Thoracic aorta (tissue), 2 donors: ENCODE measurements at regions not wholly inside any gene's neighbourhood (a gene's known extent, or its start where the extent isn't known, plus 50 kb on each side); places are given as distances from the start of the nearest gene placed in this dataset.

ENCODE experiments used
- ATAC-seq: fragments of 150-250 bp; one replicate; pipeline ENCODE4 v1.8.0; 2017; ENCODE audit warnings: low read depth; ENCODE audit not compliant: insufficient number of reproducible peaks, low FRiP score
- DNase-seq: peaks from one replicate; pipeline ENCODE4 v3.0.0-alpha.2; 2020; ENCODE audit warnings: low spot score
- H3K27ac ChIP-seq, 2 donors: fragments of 200-600 bp; sonication (generic); 1 replicate in 1 of 2; 2 replicates in 1 of 2; pipeline ENCODE4 v1.5.1; 2016; ENCODE audit warnings: mild to moderate bottlenecking in 2 of 2, moderate library complexity in 2 of 2
- H3K27me3 ChIP-seq: fragments of 200-600 bp; sonication (generic); replicated peaks from 2 replicates; pipeline ENCODE4 v1.6.0; 2016; ENCODE audit warnings: mild to moderate bottlenecking; ENCODE audit not compliant: insufficient read depth
- H3K36me3 ChIP-seq: fragments of 200-600 bp; sonication (generic); one replicate; pipeline ENCODE4 v1.5.1; 2016
- H3K4me1 ChIP-seq, 2 donors: fragments of 200-600 bp; sonication (generic); 1 replicate in 1 of 2; 2 replicates in 1 of 2; pipeline versions ENCODE4 v1.5.1 to v1.6.0; 2016; ENCODE audit warnings: low read depth in 2 of 2, mild to moderate bottlenecking in 1 of 2; ENCODE audit not compliant: control insufficient read depth in 1 of 2
- H3K4me3 ChIP-seq: fragments of 200-600 bp; sonication (generic); 2 replicates; pipeline ENCODE4 v1.5.1; 2016; ENCODE audit warnings: mild to moderate bottlenecking
- H3K9me3 ChIP-seq: fragments of 200-600 bp; sonication (generic); 2 replicates; pipeline ENCODE4 v1.5.1; 2016
- CTCF ChIP-seq: fragments of 200-600 bp; sonication (generic); IDR thresholded peaks from one replicate; pipeline ENCODE4 v1.5.1; 2019; ENCODE audit warnings: antibody characterized with exemption

- Histone ChIP-seq H3K9me3 (no peaks in the 10 kb centered on the region), H3K27ac (no peak overlapping the region), H3K36me3 (no peaks in the 10 kb centered on the region), H3K27me3 (no peaks in the 10 kb centered on the region), H3K4me1 (peaks cover 0 to 4% of the 10 kb centered on the region in 2 donors), H3K4me3 (no peak overlapping the region)
- TF ChIP-seq CTCF = no peak
- no peak for ATAC-seq
- no peak for DNase-seq
Observed at GRCh38 chr4:175930471-175930870, 118.4 kb upstream of the GPM6A start.

GRCh38 chr4:175932116-175932515 lies 120.1 kb upstream of the GPM6A start:
- no peak for TF ChIP-seq CTCF
- Histone ChIP-seq H3K36me3 (no peaks in the 10 kb centered on the region), H3K9me3 (no peaks in the 10 kb centered on the region), H3K27me3 (no peaks in the 10 kb centered on the region), H3K4me3 (no peak overlapping the region), H3K4me1 (peaks cover 0 to 4% of the 10 kb centered on the region in 2 donors), H3K27ac (no peak overlapping the region)
- ATAC-seq (no peak), DNase-seq (no peak)

DNA sequence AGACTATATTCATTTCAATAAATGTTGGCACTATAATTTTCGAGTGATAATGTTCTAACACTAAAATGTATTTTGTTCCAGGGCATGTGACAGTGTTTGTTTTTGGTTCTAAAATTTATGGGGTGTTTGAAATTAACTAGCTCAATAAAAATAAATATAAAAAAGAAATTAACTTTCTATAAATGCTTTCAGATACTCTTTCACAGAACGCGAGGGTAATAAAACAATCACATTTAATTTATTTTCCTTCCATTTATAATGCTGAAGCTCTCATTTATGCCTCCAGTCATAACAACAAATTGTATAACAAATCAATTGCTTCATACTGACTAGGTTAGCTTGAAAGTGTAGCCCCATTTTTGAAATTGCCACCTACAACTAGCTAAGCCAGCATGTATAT lies 122.4 kb upstream of the GPM6A start:
- H3K27ac ChIP-seq = no peak overlapping the region

GRCh38 chr4:175935016-175935661 lies 123.1 kb upstream of the GPM6A start:
- peaks cover 0 to 4% of the 10 kb centered on the region in 2 donors for H3K4me1 ChIP-seq
- ATAC-seq (no peak), DNase-seq (no peak)
- H3K9me3 ChIP-seq = no peaks in the 10 kb centered on the region
- H3K36me3 ChIP-seq = no peaks in the 10 kb centered on the region
- H3K27ac ChIP-seq = no peak overlapping the region
- H3K4me3 ChIP-seq = no peak overlapping the region
- no peak for TF ChIP-seq CTCF
- no peaks in the 10 kb centered on the region for H3K27me3 ChIP-seq

More for the DNA sequence above, 122.4 kb upstream of the GPM6A start:
- ATAC-seq = no peak
- DNase-seq = no peak
- Histone ChIP-seq H3K4me3 (no peak overlapping the region), H3K4me1 (peaks cover 0 to 4% of the 10 kb centered on the region in 2 donors), H3K36me3 (no peaks in the 10 kb centered on the region), H3K27me3 (no peaks in the 10 kb centered on the region), H3K9me3 (no peaks in the 10 kb centered on the region)
- TF ChIP-seq CTCF = no peak

- Histone ChIP-seq H3K9me3 (no peaks in the 10 kb centered on the region), H3K36me3 (no peaks in the 10 kb centered on the region), H3K4me3 (no peak overlapping the region), H3K27ac (no peak overlapping the region), H3K27me3 (no peaks in the 10 kb centered on the region), H3K4me1 (no peaks in the 10 kb centered on the region)
- no peak for TF ChIP-seq CTCF
- no peak for DNase-seq
- ATAC-seq = no peak
Observed at GRCh38 chr4:175944126-175944910, 121.3 kb upstream of the WDR17 start.
